GM23338 (cell line): ENCODE measurements at regions not wholly inside any gene's neighbourhood (a gene's known extent, or its start where the extent isn't known, plus 50 kb on each side); places are given as distances from the start of the nearest gene placed in this dataset.

Source experiments
- ATAC-seq: fragments of 200-7000 bp; cut with Tn5 transposase; 3 replicates; pipeline ENCODE4 v1.9.1; 2020
- DNase-seq: peaks from one replicate; pipeline ENCODE4 v3.0.0-alpha.2; 2015; ENCODE audit warnings: low spot score
- H2AFZ ChIP-seq: fragments of 200-600 bp; sonication (generic); 2 replicates; pipeline ENCODE4 v1.8.0; 2016; ENCODE audit warnings: antibody characterized with exemption, mild to moderate bottlenecking, moderate library complexity
- H3F3A ChIP-seq: fragments of 200-600 bp; sonication (generic); replicated peaks from 2 replicates; pipeline ENCODE4 v1.8.0; 2017; ENCODE audit warnings: antibody characterized with exemption, mixed run types, low read depth
- H3K27ac ChIP-seq: fragments of 200-600 bp; sonication (generic); 2 replicates; pipeline ENCODE4 v1.6.1; 2016; ENCODE audit warnings: low read depth
- H3K27me3 ChIP-seq: fragments of 200-600 bp; sonication (generic); 2 replicates; pipeline ENCODE4 v1.8.0; 2016; ENCODE audit warnings: mild to moderate bottlenecking, mixed run types, moderate library complexity; ENCODE audit not compliant: insufficient read depth
- H3K36me3 ChIP-seq: fragments of 200-600 bp; sonication (generic); 2 replicates; pipeline ENCODE4 v1.8.0; 2016; ENCODE audit warnings: mild to moderate bottlenecking; ENCODE audit not compliant: insufficient read depth
- H3K4me1 ChIP-seq: fragments of 200-600 bp; sonication (generic); 2 replicates; pipeline ENCODE4 v1.8.0; 2016; ENCODE audit warnings: mild to moderate bottlenecking, moderate library complexity; ENCODE audit not compliant: insufficient read depth
- H3K4me2 ChIP-seq: fragments of 200-600 bp; sonication (generic); 2 replicates; pipeline ENCODE4 v1.7.1; 2017; ENCODE audit warnings: mixed run types
- H3K4me3 ChIP-seq: fragments of 200-600 bp; sonication (generic); 2 replicates; pipeline ENCODE4 v1.6.1; 2016; ENCODE audit warnings: mixed run types
- H3K79me2 ChIP-seq: fragments of 200-600 bp; sonication (generic); replicated peaks from 2 replicates; pipeline ENCODE4 v1.8.0; 2017; ENCODE audit warnings: mild to moderate bottlenecking; ENCODE audit not compliant: insufficient read depth
- H3K9me2 ChIP-seq: fragments of 200-600 bp; sonication (generic); 2 replicates; pipeline ENCODE4 v1.8.0; 2017; ENCODE audit not compliant: insufficient read depth
- H4K20me1 ChIP-seq: fragments of 200-600 bp; sonication (generic); replicated peaks from 2 replicates; pipeline ENCODE4 v1.8.0; 2017; ENCODE audit warnings: mild to moderate bottlenecking; ENCODE audit not compliant: insufficient read depth
- H3K27ac Mint-ChIP-seq: 2 replicates; pipeline ENCODE4 v1.8.0; 2020; ENCODE audit warnings: inconsistent platforms, mild to moderate bottlenecking, moderate library complexity, mixed read lengths
- H3K27me3 Mint-ChIP-seq: 3 replicates; pipeline ENCODE4 v1.8.0; 2022; ENCODE audit warnings: low read depth, mild to moderate bottlenecking, moderate library complexity, mixed read lengths, inconsistent platforms; ENCODE audit not compliant: insufficient read depth, poor library complexity
- H3K36me3 Mint-ChIP-seq: 3 replicates; pipeline ENCODE4 v1.8.0; 2021; ENCODE audit warnings: low read depth, mild to moderate bottlenecking, inconsistent platforms, moderate library complexity, mixed read lengths
- H3K4me1 Mint-ChIP-seq: 3 replicates; pipeline ENCODE4 v1.8.0; 2020; ENCODE audit warnings: mild to moderate bottlenecking, inconsistent platforms, mixed read lengths
- H3K4me3 Mint-ChIP-seq: 3 replicates; pipeline ENCODE4 v1.8.0; 2021; ENCODE audit warnings: moderate library complexity, mild to moderate bottlenecking, inconsistent platforms, mixed read lengths
- H3K9me3 Mint-ChIP-seq: 3 replicates; pipeline ENCODE4 v1.8.0; 2020; ENCODE audit warnings: moderate library complexity, mild to moderate bottlenecking, inconsistent platforms, mixed read lengths
- CREB1 ChIP-seq: fragments of 250-450 bp; sonication (Bioruptor Pico); IDR thresholded peaks from 2 replicates; pipeline ENCODE4 v1.5.0; 2020; ENCODE audit warnings: low read depth, mild to moderate bottlenecking, moderate library complexity
- ETS1 ChIP-seq: IDR thresholded peaks from 2 replicates; pipeline ENCODE4 v1.6.1; 2016; ENCODE audit warnings: antibody characterized with exemption
- EZH2 ChIP-seq: fragments of 200-600 bp; sonication (generic); IDR thresholded peaks from one replicate; pipeline ENCODE4 v1.8.0; 2017; ENCODE audit warnings: antibody characterized with exemption, mild to moderate bottlenecking, low read depth; ENCODE audit not compliant: unreplicated experiment
- EZH2phosphoT487 ChIP-seq: fragments of 200-600 bp; sonication (generic); IDR thresholded peaks from one replicate; pipeline ENCODE4 v1.8.1; 2018; ENCODE audit warnings: antibody characterized with exemption; ENCODE audit not compliant: unreplicated experiment
- JUNB ChIP-seq: IDR thresholded peaks from one replicate; pipeline ENCODE4 v1.6.1; 2016; ENCODE audit warnings: antibody characterized with exemption; ENCODE audit not compliant: unreplicated experiment
- NANOG ChIP-seq: IDR thresholded peaks from 2 replicates; pipeline ENCODE4 v1.6.1; 2016; ENCODE audit warnings: antibody characterized with exemption, borderline replicate concordance
- POLR2AphosphoS5 ChIP-seq: IDR thresholded peaks from 2 replicates; pipeline ENCODE4 v1.6.1; 2016; ENCODE audit warnings: antibody characterized with exemption, low read depth
- STAT1 ChIP-seq: IDR thresholded peaks from one replicate; pipeline ENCODE4 v1.6.1; 2016; ENCODE audit warnings: antibody characterized with exemption; ENCODE audit not compliant: unreplicated experiment
- ZNF114 ChIP-seq: fragments of 250-450 bp; sonication (Bioruptor Pico); IDR thresholded peaks from 2 replicates; pipeline ENCODE4 v1.5.0; 2020; ENCODE audit warnings: mild to moderate bottlenecking, moderate library complexity
- ZNF462 ChIP-seq: fragments of 250-450 bp; sonication (Bioruptor Pico); IDR thresholded peaks from 2 replicates; pipeline ENCODE4 v1.5.0; 2020; ENCODE audit warnings: mild to moderate bottlenecking, moderate library complexity

GRCh38 chrX:148159796-148160195, 178.7 kb downstream of the FMR1NB start:
- Mint-ChIP-seq H3K9me3 (no peaks in the 10 kb centered on the region), H3K27ac (no peak overlapping the region), H3K36me3 (no peaks in the 10 kb centered on the region), H3K4me3 (no peak overlapping the region), H3K4me1 (no peaks in the 10 kb centered on the region), H3K27me3 (no peaks in the 10 kb centered on the region)
- Histone ChIP-seq H2AFZ (no peak overlapping the region), H3K4me3 (no peak overlapping the region), H3K79me2 (no peaks in the 10 kb centered on the region), H3K9me2 (no peaks in the 10 kb centered on the region), H3K4me2 (no peak overlapping the region), H3K27ac (no peak overlapping the region), H4K20me1 (no peaks in the 10 kb centered on the region), H3K4me1 (no peaks in the 10 kb centered on the region), H3K27me3 (no peaks in the 10 kb centered on the region), H3F3A (no peaks in the 10 kb centered on the region), H3K36me3 (no peaks in the 10 kb centered on the region)
- ATAC-seq, result no peak
- TF ChIP-seq JUNB, result no peak
- no peak for TF ChIP-seq STAT1
- no peak for TF ChIP-seq CREB1 (CRISPR knock-in tag)
- TF ChIP-seq ZNF462 (CRISPR knock-in tag), result no peak
- no peak for TF ChIP-seq ZNF114 (CRISPR knock-in tag)
- TF ChIP-seq EZH2, result no peak
- TF ChIP-seq NANOG, result no peak
- no peak for TF ChIP-seq EZH2phosphoT487
- no peak for TF ChIP-seq ETS1
- TF ChIP-seq POLR2AphosphoS5, result no peak
- DNase-seq, result no peak
